ENCODE measurements at regions not wholly inside any gene's neighbourhood (a gene's known extent, or its start where the extent isn't known, plus 50 kb on each side); places are given as distances from the start of the nearest gene placed in this dataset.

DNA sequence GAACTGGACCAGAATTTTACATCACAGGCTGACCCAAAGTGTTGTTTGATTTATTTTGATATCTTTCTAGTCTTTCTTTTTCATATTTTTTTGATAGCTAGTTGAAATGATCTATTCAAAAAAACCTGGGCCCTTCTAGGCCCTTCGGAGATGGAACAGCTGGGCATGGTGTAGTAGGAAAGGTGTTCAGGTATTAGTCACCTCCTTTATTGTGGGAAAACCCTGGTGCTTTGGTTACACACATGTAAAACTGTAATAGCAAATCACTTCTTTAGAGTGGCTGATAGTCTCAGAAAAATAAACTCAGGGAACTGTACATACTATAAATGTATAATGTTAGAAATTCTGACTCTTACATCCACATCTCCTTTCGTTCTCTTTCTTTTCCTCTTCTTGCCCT lies 234.5 kb downstream of the PLA2G4A start:
- TF ChIP-seq CTCF (IDR thresholded peaks at IDR 0.05; ENCODE audit: low read depth, low read length) (no peak), EZH2phosphoT487 (IDR thresholded peaks at IDR 0.05; ENCODE audit: low read depth) (no peak)

All from OCI-LY3 (cell line).